GM18502 (cell line): ENCODE measurements at regions not wholly inside any gene's neighbourhood (a gene's known extent, or its start where the extent isn't known, plus 50 kb on each side); places are given as distances from the start of the nearest gene placed in this dataset.
"Not testable (repeated sequence)": the region's sequence is repeated elsewhere in the genome, so short reads cannot be mapped to it uniquely, and the experiment has no call there.

ENCODE experiments used
- ATAC-seq: cut with Tn5 transposase; IDR thresholded peaks from one replicate; pipeline ENCODE4 v1.9.1; 2021; ENCODE audit warnings: mild to moderate bottlenecking; ENCODE audit not compliant: unreplicated experiment, poor library complexity

- no peak for ATAC-seq
These were observed 441.5 kb downstream of the ZNF516 start for GRCh38 chr18:76053551-76053950.

DNA sequence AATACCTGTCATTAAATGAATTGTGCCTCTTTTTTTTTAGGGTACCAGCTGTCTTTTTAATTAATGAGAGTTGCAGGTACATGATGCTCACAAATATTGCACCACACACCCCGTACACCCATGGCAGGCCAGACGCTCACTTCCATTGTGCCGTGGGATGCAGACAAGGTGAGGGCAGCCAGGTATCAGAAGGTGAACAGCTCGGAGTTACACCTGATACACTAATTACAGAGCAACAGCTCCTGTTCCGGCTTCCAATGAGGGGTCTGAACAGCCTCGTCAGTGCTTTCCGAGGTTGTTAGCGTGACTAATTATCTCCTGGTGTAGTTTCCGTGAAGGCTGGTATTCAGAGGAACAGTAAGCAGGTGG, 442.8 kb downstream of the ZNF516 start:
- no peak for ATAC-seq

- ATAC-seq: no peak
These were observed 443.4 kb downstream of the ZNF516 start for GRCh38 chr18:76051396-76052226.

DNA sequence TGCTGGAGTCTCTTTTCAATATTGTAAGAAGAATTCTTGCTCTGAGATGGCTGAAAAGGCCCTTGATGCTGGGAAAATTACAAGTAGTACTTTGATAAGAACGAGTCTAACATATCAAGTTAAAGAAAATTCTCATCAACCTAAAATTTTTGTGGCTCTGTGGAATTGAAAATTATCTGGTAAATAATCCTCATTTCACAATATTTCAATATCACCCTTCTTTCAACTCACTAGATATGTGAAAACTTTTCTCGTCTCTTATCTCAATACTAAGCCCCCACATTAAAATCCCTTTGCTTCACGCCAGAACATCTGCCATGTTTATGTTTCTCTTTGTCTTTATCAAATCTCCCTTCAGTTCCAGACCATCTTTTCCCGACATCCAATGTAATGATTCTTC, 448.8 kb downstream of the ZNF516 start:
- ATAC-seq: no peak

GRCh38 chr18:76042511-76042910, 452.5 kb downstream of the ZNF516 start:
- ATAC-seq: no peak

- no peak for ATAC-seq
These were observed 476.8 kb downstream of the ZNF516 start for GRCh38 chr18:76018210-76018609.

DNA sequence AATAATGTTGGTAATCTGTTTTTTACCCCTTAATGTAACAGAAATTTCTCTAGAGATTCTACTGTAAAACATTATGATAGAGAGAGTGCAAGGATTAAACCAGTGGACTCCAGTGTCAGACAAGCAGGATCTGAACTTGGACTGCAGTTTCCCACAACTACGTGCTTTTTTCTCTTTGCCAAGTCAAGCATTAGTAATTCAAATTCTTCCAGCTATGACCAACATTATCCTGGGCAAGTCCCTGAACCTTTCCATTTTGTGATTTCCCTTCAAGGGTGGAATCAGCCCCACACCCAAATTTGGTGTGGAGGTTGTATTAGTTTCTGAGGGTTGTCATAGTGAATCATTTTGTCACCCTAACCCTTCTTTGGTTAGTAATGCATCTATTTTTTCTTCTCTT, 482.0 kb downstream of the ZNF516 start:
- ATAC-seq: no peak

DNA sequence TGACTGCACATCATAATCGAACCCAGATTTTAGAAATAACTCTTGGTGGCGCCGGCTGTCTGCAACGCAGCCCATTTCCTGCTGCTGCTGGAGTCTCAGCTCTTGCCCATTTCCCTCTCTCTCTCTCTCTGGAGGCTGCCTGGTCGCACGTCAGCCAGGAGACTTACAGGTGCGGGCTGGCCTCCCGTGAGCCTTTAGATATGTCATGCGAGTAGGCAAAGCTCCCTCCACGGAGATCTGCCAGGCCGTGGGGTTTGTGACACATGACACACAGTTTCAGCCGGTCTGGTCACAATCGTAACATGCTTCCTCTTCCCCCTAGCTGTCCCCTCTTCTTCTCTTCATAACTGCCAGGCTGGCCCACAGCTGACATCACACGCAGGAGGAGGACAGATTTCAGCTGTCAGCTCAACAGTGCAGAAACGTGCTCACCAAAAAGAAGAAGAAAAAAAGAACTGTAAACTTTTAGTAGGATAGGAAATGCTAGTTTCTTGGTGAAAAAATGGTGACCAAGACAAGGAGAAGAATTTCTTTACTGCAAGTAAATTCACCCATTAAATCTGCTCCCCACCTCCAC, 489.3 kb downstream of the ZNF516 start:
- ATAC-seq: no peak

GRCh38 chr18:75987913-75988312, 507.1 kb downstream of the ZNF516 start:
- ATAC-seq: not testable (repeated sequence)

GRCh38 chr18:75984853-75985252, 510.2 kb downstream of the ZNF516 start:
- ATAC-seq: no peak

DNA sequence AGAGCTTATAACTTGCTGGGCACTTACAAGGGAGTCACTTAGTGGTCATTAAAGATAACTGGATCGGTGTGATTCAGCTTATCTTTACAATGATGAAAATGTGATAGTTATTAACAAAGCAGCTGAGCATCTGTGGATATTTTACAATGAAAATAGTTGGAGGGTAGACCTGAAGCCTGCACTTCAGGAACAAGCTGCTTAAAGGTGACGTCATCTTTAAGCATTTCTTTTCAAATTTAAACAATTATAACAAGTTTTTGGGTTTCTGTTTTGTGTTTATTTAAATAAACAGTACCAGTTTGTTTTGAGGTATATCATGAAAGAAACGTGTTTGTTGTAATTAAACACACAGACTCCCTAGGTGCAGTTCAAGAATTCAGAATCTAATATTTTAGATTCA, 513.9 kb downstream of the ZNF516 start:
- no peak for ATAC-seq

GRCh38 chr18:75977081-75977480, 518.0 kb downstream of the ZNF516 start:
- ATAC-seq: no peak

DNA sequence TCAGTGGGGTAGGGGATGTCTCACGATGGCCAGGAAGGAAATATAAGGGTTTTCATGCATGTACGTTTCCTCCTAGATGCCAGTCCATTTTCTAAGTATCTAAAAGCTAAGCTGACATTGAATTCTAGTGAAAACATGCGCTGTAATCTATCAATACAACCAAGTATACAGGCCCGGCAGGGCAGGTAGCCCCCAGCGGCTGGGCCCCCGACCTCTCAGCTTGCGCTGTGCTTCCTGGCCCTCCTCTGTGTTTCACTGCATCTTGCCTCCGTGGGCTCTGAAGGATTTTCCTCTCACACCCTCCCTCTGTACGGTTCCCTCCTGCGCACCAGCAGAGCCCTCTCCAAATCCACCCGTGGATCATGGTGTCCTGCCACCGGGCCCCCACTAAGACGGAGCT, 524.8 kb downstream of the ZNF516 start:
- ATAC-seq: no peak

DNA sequence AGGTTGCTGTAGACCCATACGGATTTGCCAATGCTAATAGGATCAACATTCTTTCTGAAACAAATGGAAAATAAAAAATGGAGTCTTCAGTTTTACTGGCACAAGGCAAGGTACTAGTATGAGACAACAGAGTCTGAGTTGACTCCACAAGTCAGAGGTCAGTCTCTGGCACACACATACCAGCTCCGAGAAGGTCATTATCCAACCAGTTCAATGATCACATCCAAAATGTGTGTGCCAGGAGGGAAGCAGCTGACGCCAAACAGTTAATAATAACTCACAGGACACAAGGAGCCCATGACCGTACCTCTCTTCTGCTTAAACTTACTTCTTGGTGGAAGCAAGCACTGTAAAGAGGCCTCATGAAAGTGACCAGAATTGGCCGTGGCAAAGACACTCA, 528.6 kb downstream of the ZNF516 start:
- no peak for ATAC-seq

DNA sequence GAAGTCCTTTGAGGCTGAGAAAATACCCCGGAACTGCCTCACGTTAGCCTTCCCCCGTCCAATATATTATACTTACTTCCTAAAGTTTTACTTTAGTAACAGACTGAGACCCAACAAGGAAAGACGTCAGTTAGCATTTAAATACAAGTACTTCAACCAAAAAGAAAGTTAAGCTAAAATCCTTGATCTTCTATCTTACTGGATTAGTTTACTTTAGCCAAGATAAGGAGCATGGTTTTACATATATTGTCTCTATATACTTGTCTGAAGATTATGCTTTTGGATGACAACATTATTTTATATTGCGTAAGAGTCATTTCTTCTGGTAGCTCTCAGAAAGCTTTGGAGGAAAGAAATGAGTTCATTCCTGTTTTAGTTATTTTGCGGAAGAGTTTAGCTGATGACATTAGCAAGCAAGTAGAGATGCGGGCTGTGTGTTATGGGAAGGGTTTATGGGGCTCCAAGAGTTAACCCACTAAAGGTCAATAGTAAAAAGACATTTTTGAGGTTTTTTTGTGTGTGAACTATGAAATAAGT, 532.9 kb downstream of the ZNF516 start:
- ATAC-seq: no peak

- ATAC-seq: not testable (repeated sequence)
These were observed 532.9 kb upstream of the SMIM21 start for GRCh38 chr18:75960356-75960755.

DNA sequence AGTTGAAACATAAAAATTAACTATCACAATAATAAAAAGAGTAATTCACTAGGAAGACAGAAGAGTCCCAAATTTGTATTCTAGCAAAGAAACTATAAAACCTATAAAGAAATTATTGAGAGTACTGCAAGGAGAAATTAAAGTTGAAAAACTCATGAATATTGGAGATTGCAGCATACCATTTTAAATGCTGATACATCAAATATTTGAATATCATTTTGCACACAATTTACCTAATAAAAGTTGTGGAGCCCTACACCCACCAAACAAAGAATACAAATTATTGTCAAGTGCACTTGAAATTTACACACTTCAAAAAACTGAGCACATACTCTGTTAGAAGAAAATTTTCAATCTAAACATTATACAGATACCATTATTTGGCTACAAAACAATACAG, 531.6 kb upstream of the SMIM21 start:
- no peak for ATAC-seq

- ATAC-seq: no peak
These were observed 531.2 kb upstream of the SMIM21 start for GRCh38 chr18:75958683-75959082.

DNA sequence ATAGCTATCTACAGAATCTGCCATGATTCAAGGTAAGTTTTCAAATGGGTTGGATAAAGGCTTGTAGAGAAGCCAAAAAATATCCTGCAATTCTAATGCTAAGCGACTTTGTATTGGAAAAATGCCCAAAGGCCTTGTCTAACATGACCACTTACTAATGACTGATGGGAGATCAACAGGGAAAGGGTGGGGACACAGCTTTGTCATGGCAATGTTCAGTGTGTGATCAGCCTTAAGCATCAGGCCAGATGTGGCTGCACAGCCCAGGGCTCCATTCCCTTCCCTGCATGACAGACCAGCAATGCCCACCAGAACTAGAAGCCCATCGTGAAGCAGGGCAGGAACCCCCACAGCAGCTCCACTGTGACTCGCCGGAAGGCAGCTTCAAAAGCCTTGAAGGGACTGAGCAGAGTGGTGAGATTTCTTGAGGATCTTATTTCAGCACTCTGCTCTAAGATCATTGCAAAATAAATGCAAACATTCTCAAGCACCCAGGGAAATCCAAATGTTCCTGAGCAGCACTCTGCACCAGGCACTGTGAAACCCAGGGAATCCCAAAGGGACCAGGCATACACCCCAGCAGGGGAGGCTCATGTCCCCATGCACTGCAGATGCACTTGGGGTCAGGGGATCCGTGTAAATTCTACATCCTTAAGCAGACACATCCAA, 517.9 kb upstream of the SMIM21 start:
- no peak for ATAC-seq

- ATAC-seq: no peak
These were observed 509.8 kb upstream of the SMIM21 start for GRCh38 chr18:75937306-75937705.

DNA sequence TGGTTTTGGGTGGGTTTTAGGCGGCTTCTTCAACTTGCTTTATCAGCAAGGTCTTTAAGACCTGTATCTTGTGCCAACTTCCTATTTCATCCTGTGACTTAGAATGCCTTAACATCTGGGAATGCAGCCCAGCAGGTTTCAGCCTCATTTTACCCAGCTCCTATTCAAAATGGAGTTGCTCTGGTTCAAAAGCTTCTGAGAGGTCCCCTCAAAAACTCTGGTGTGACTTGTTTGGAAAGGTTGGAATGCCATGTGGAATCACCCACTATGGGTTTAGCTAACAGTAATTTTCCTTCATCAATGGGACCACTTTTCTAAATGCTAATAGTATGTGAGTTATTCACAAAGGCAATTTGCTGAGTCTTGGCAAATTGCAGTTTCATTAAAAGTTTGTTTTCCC, 509.4 kb upstream of the SMIM21 start:
- no peak for ATAC-seq
